ENCODE measurements at regions not wholly inside any gene's neighbourhood (a gene's known extent, or its start where the extent isn't known, plus 50 kb on each side); places are given as distances from the start of the nearest gene placed in this dataset.

DNA sequence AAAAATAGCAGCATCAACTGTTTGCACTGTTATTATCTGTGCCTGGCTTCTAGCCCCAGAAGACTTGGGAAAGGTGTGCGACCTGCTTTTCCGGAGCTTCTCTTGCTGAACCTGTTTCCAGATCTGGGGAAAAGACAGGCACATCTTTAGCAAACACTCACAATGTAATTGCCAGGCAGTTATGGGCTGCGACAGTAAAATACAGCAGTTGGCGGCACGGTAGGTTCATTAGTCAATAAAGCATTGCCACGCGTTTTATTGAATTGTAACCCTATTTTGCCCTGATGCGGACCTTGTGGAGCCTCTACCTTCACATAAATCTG, 223.7 kb upstream of the TSHZ3 start:
- Mint-ChIP-seq H3K4me3 (no peak overlapping the region), H3K36me3 (no peaks in the 10 kb centered on the region), H3K4me1 (no peaks in the 10 kb centered on the region), H3K27ac (no peak overlapping the region), H3K27me3 (peaks cover 5% of the 10 kb centered on the region), H3K9me3 (no peaks in the 10 kb centered on the region)

DNA sequence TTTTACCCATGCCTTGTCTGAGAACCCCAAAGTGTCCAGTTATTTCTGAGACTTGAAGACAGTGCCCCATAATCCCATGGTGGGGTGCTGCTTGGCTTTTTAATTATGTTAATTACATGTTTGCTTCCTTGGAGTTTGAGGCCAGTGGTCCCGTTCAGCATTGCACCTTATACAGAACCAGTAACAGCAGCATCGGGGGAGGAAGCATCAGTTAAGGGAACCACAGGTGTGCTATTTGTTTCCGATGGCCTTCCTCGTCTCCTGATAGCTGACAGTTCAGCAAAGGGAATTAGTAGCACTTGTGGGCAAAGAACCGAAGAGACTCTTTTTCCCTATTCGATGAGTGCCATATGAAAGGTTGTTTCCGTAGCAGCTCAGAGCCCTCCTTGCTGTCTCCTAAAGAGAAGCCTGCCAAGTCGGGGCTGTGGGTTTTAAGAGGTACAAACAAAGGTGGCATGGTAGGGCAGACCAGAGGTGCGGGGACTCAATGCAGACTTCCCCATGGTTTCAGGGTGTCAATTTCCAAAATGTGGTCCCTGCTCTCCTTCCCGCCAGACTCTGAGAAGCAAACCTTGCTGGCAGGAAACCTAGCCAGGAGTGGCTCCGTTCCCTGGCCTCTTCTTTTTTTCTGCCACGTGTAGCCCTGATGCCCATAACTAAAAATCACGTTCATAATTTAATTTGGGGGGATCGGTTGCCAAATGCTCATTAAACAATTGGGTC, 225.2 kb upstream of the TSHZ3 start:
- Mint-ChIP-seq H3K4me3 (no peak overlapping the region), H3K4me1 (no peaks in the 10 kb centered on the region), H3K27me3 (peaks cover 5% of the 10 kb centered on the region), H3K27ac (no peak overlapping the region), H3K36me3 (no peaks in the 10 kb centered on the region), H3K9me3 (no peaks in the 10 kb centered on the region)

DNA sequence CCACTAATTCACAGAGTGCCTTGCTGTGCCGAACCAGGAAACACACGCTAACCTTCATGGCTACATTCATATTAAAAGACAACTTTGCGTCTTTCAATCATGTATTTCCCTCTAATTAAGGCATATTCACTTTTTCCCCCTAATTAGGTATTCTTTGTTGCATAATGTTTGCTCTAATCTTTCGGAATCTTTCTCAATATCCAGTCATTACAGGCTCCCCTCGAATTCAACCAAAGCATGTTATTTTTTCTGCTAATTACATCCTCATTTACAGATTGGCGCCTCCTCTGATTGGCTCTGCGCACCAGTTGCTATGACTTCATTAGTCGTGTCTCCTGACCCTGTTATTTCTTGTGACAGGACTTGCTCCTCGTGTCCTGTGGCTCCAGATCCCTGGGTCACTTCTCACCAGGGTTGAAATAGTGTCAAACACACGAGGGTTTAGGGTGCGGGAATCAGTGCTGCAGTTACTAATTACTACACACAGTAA, 226.7 kb upstream of the TSHZ3 start:
- H3K4me1 Mint-ChIP-seq = no peaks in the 10 kb centered on the region
- no peak overlapping the region for H3K27ac Mint-ChIP-seq
- H3K36me3 Mint-ChIP-seq = no peaks in the 10 kb centered on the region
- no peak overlapping the region for H3K4me3 Mint-ChIP-seq
- H3K27me3 Mint-ChIP-seq = peaks cover 5% of the 10 kb centered on the region
- H3K9me3 Mint-ChIP-seq = no peaks in the 10 kb centered on the region

DNA sequence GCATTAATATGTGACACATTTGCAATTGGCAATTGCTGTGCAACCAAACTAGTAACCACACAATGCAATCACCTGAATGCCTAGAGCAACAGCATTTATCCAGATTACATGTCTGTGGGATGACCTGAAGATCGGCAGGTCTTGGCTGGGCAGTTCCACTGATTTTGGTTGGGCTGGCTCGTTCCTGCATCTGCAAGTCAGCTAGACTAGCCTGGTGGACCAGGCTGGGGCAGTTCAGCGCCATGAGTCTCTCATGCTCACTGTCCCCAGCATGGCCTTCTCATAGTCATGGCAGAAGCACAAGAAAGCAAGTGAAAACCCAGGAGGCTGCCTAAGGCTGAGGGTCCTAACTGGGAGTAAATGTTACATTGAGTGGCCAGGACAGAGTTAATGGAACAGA, 229.1 kb upstream of the TSHZ3 start:
- Mint-ChIP-seq H3K27ac (no peak overlapping the region), H3K36me3 (no peaks in the 10 kb centered on the region), H3K9me3 (no peaks in the 10 kb centered on the region), H3K4me3 (no peak overlapping the region), H3K27me3 (peaks cover 4% of the 10 kb centered on the region), H3K4me1 (no peaks in the 10 kb centered on the region)

DNA sequence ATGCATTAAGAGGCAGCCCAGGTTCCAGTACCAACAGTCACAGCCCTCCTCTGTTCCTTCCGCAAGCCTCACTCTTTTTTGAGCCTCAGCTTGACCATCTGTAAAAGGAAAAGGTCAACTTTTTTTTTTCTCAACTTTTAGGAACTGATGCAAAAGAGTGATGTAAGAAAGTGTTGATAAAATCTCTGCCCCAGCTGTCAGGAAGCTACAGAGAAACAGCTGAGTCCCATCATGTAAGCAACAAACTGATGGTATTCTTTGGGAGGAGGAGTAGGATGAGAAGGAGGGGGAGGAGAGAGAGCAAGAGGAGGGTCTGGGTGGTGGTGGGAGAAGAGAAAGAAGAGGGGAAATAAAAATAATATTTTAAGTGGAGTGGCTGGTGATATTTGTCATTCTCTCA, 233.9 kb upstream of the TSHZ3 start:
- no peaks in the 10 kb centered on the region for H3K4me1 Mint-ChIP-seq
- H3K36me3 Mint-ChIP-seq = no peaks in the 10 kb centered on the region
- no peak overlapping the region for H3K4me3 Mint-ChIP-seq
- peaks cover 3% of the 10 kb centered on the region for H3K27me3 Mint-ChIP-seq
- H3K9me3 Mint-ChIP-seq = no peaks in the 10 kb centered on the region
- H3K27ac Mint-ChIP-seq = no peak overlapping the region

DNA sequence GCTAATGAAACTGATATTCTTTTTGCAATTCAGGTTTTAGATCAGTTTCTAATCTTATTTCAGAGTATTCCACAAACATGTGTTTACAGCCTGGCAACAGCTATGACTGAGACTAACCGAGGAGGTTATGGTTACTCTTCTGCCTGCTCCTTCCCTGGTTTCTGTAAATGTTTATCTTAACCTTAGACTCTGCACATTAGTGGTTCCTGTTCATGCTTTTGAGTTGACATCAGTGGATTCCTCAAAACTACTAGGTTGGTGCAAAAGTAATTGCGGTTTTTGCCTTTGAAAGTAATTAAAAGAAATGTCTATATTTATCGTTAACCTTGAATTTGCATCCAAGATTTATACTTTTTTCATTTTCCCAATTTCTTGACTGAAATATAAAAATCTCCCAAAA, 237.0 kb upstream of the TSHZ3 start:
- H3K4me3 Mint-ChIP-seq = no peak overlapping the region
- H3K27ac Mint-ChIP-seq = no peak overlapping the region
- peaks cover 11% of the 10 kb centered on the region for H3K27me3 Mint-ChIP-seq
- no peaks in the 10 kb centered on the region for H3K4me1 Mint-ChIP-seq
- H3K36me3 Mint-ChIP-seq = no peaks in the 10 kb centered on the region
- no peaks in the 10 kb centered on the region for H3K9me3 Mint-ChIP-seq

DNA sequence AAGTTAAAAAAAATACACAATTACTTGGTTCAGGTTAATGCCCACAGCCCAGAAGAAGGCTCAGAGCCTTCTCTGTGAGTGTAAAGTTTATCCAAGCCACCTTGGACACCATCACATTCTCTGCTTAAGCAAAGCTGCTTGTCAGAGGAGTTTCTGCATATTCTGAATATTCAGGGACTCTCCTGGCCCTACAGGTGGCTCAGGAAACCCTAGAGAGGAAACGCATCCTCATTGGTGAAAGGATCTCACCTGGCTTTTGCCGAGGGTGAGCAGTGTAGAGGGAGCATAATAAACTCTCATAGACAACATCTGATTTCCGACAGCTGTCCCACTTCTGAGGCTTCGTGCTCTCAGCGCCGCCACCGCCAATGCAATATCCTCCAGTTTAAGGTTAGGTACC, 239.9 kb upstream of the TSHZ3 start:
- no peaks in the 10 kb centered on the region for H3K4me1 Mint-ChIP-seq
- H3K36me3 Mint-ChIP-seq = no peaks in the 10 kb centered on the region
- H3K4me3 Mint-ChIP-seq = no peak overlapping the region
- no peak overlapping the region for H3K27ac Mint-ChIP-seq
- H3K9me3 Mint-ChIP-seq = no peaks in the 10 kb centered on the region
- peaks cover 11% of the 10 kb centered on the region for H3K27me3 Mint-ChIP-seq

DNA sequence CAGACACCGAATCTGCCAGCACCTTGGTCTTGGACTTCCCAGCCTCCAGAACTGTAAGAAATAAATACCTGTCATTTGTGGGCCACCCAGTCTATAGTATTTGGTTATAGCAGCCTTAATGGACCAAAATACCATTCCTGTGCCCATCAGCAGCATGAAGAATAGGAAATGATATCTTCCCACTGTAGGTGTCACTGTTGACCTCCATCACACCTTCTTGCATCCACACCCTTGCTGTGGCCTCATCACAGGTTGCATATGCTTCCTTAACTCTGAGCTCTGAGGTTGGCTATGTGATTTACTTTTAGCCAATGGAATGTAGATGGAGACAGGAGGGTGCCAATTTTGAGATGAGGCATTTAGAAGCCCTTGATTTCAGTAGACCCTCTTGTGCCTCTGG, 242.0 kb upstream of the TSHZ3 start:
- H3K27me3 Mint-ChIP-seq = peaks cover 11% of the 10 kb centered on the region
- no peaks in the 10 kb centered on the region for H3K36me3 Mint-ChIP-seq
- no peaks in the 10 kb centered on the region for H3K9me3 Mint-ChIP-seq
- no peak overlapping the region for H3K27ac Mint-ChIP-seq
- no peaks in the 10 kb centered on the region for H3K4me1 Mint-ChIP-seq
- no peak overlapping the region for H3K4me3 Mint-ChIP-seq

DNA sequence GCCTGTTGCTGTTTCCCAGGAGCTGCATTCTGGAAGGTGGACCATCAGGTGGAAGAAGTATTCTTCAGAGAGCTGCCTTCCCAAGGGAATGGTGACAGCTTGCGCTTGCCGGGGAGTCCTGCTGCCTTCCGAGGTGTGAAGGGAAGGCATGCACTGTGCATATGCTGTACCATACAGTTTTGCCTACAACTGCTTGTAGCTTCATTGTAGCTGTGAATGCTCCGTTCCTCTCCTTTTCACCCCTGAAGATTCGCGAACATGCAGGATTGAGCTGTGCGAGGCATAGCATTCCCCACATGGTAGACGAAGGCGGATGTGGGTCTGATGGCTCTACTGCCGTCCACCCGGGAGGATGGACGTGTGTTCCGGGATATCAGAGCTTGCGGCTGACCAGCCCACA, 243.2 kb upstream of the TSHZ3 start:
- Mint-ChIP-seq H3K9me3 (no peaks in the 10 kb centered on the region), H3K4me1 (no peaks in the 10 kb centered on the region), H3K4me3 (no peak overlapping the region), H3K27ac (no peak overlapping the region), H3K27me3 (peaks cover 10% of the 10 kb centered on the region), H3K36me3 (no peaks in the 10 kb centered on the region)

DNA sequence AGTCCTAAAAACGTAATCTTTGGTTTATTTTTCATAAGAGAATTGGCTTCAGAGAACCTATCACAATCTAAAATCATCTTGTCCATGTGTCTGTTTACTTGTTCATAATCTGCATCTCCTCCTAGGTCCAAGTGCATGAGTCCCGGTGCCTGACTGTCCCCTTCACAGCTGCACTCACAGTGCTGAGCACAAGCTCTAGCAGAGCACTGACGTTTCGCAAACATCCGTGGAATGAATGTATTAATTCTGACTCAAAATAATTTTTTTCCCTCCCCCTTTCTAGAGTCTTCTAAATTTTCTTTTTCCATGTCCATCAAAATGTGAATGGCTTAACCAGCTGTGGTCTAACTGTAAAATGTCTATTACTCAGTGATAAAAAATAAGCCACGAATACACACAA, 245.5 kb upstream of the TSHZ3 start:
- Mint-ChIP-seq H3K9me3 (no peaks in the 10 kb centered on the region), H3K4me3 (no peak overlapping the region), H3K27ac (no peak overlapping the region), H3K36me3 (no peaks in the 10 kb centered on the region), H3K4me1 (no peaks in the 10 kb centered on the region), H3K27me3 (peaks cover 5% of the 10 kb centered on the region)

DNA sequence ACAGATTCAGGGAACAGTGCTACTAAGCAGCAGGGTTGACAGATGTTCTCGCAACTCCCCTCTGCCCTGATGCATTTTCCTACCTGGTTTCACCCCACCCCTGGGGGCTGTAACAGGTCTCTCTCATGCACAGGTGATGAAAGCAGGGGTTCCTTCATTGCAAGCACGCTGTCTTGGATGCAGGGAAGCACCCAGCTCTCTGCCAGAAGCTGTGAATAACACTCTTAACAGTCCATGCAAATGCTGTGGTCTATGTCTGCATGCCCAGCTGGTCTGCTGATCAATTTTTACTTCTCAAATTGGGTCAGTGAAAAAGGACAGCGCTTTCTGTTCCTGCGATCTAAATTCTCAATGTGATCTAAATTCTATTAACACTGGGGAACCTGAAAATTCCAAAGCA, 246.3 kb upstream of the TSHZ3 start:
- Mint-ChIP-seq H3K27me3 (peaks cover 2% of the 10 kb centered on the region), H3K36me3 (no peaks in the 10 kb centered on the region), H3K9me3 (no peaks in the 10 kb centered on the region), H3K4me1 (no peaks in the 10 kb centered on the region), H3K27ac (no peak overlapping the region), H3K4me3 (no peak overlapping the region)

DNA sequence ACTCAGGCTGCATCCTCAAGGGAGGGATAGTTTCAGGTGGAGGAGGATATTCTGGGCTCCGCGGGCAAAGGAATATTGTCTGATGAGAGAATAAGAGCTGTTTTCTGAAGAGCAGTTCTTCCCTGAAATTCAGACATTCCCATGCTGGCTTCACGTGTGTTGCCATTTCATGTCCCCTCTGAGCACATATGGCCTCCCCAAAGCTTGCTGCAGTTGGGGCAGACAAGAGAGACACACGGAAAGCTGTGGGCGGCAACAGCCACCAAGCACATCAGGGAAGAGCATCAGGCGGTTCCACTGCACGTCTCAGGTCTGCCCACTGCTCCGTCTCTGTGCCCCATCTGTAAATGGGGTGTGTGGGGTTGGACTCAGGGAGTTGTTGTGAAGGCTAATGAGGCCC, 247.5 kb upstream of the TSHZ3 start:
- H3K4me3 Mint-ChIP-seq = no peak overlapping the region
- H3K36me3 Mint-ChIP-seq = no peaks in the 10 kb centered on the region
- no peaks in the 10 kb centered on the region for H3K4me1 Mint-ChIP-seq
- H3K9me3 Mint-ChIP-seq = no peaks in the 10 kb centered on the region
- H3K27ac Mint-ChIP-seq = no peak overlapping the region
- H3K27me3 Mint-ChIP-seq = peaks cover 2% of the 10 kb centered on the region

DNA sequence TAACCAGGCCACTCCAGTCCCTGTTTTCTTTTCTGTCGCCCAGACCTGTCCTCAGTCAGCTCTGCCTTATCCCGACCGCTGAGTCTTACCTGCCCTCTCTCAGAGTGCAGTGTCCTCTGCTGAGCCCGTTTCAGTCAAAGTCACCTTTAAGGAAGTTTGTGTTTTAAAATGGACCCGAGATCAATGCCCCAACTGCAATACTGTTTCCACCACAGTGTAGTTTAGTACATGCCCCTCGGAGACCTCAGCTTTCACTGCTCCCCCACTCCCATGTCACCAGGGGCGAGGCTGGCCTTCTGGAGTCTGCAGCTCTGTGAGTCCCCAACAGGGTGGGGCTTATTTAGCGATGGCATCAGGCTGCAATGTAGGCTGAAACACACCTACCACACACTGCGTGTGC, 248.4 kb upstream of the TSHZ3 start:
- Mint-ChIP-seq H3K4me1 (no peaks in the 10 kb centered on the region), H3K4me3 (no peak overlapping the region), H3K27ac (no peak overlapping the region), H3K27me3 (peaks cover 2% of the 10 kb centered on the region), H3K9me3 (no peaks in the 10 kb centered on the region), H3K36me3 (no peaks in the 10 kb centered on the region)

DNA sequence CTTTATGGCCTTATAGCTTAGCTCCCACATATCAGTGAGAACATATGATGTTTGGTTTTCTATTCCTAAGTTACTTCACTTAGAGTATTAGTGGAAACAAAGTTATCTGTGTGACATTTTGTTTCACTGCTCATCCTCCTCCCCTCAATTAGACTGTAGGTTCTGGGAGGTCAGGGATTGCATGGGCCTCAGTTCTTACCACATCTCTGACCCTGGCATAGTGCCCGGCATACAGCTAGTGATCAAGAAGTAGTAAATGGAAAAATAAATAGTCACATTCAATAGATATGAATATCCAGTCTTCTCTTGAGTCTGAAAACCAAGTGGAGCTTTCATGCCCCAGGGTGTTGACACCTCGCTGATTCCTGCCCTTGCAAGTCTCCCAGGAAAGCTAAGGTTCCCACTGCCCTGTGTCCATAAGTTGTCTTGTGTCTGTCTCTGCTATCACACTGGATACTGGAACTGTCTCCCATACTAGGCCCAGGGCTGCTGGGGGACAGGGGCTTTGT, 249.5 kb upstream of the TSHZ3 start:
- H3K4me1 Mint-ChIP-seq = no peaks in the 10 kb centered on the region
- H3K4me3 Mint-ChIP-seq = no peak overlapping the region
- H3K9me3 Mint-ChIP-seq = no peaks in the 10 kb centered on the region
- H3K27me3 Mint-ChIP-seq = peaks cover 2% of the 10 kb centered on the region
- no peak overlapping the region for H3K27ac Mint-ChIP-seq
- no peaks in the 10 kb centered on the region for H3K36me3 Mint-ChIP-seq

DNA sequence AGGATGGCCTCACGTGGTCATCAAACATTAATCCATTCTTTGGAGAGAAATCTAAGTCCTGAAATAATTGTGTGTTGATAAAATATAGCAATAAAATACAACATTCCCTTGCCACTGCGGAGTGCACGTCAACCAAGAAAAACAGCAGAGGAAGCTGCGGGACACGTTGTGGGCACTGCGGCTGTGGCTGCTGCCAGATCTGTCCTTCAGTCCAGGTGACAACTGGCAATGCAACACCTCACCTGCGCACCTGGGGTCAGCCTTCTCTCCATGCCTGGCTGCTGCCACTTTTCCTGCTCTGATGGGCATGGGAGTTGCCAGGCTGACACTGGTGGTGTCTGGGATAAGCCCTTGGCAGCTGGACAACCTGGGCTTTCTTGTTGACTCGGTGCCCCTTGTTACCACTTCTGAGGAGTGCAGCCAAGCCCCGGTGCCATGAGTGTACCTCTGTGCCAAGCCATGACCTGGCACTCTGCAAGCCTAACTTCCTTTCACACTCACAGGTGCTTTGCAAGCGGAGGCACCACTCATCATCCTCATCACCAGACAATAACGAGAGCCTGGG, 251.6 kb upstream of the TSHZ3 start:
- H3K27me3 Mint-ChIP-seq = peaks cover 2% of the 10 kb centered on the region
- no peaks in the 10 kb centered on the region for H3K9me3 Mint-ChIP-seq
- no peaks in the 10 kb centered on the region for H3K36me3 Mint-ChIP-seq
- H3K4me1 Mint-ChIP-seq = no peaks in the 10 kb centered on the region
- no peak overlapping the region for H3K4me3 Mint-ChIP-seq
- H3K27ac Mint-ChIP-seq = no peak overlapping the region

DNA sequence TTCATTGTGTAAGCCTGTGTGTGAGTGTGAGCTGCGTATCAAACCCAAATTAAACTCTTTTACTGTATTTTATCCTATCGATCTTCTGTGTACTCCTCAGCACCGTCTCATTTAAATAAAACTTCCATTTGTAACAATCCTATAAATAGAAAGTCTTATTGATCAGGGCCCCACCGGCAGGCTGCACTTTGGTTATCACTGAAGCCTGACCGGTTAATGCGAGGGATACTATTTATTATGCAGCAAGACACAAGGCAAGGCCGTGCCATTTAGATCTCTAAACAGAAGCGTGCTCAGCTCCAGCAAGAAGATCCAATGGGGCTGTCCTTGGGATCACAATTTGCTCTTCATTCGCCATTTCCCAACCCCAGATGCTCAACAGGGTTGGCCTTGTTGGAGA, 252.6 kb upstream of the TSHZ3 start:
- no peaks in the 10 kb centered on the region for H3K36me3 Mint-ChIP-seq
- peaks cover under 1% of the 10 kb centered on the region for H3K27me3 Mint-ChIP-seq
- no peak overlapping the region for H3K4me3 Mint-ChIP-seq
- H3K27ac Mint-ChIP-seq = no peak overlapping the region
- H3K4me1 Mint-ChIP-seq = no peaks in the 10 kb centered on the region
- H3K9me3 Mint-ChIP-seq = no peaks in the 10 kb centered on the region

DNA sequence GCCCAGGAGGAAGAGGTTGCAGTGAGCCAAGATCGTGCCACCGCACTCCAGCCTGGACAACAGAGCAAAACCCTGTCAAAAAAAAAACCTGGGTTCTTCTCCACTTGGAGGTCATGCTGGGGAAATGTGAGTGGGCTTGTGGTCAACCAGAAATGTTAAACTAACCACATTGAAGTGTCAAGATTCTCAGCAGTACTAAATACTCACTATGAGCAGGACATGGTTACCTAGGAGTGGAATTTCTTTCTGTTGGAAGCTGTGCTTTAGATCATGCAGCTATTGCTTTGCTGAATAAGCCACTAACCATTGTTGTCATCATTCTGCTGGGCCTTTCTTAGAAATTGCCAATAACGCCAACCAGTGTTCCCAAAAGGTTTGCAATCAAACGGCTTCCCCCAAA, 253.3 kb upstream of the TSHZ3 start:
- Mint-ChIP-seq H3K36me3 (no peaks in the 10 kb centered on the region), H3K9me3 (no peaks in the 10 kb centered on the region), H3K27ac (no peak overlapping the region), H3K4me3 (no peak overlapping the region), H3K27me3 (peaks cover 1% of the 10 kb centered on the region), H3K4me1 (no peaks in the 10 kb centered on the region)
